DMS114 treated with DMSO at 0.1 percent for 48 hours (cell line): ENCODE measurements at regions not wholly inside any gene's neighbourhood (a gene's known extent, or its start where the extent isn't known, plus 50 kb on each side); places are given as distances from the start of the nearest gene placed in this dataset.
"Not testable (repeated sequence)": the region's sequence is repeated elsewhere in the genome, so short reads cannot be mapped to it uniquely, and the experiment has no call there.

Experiments used
- DNase-seq: peaks from one replicate; lab custom pipeline; 2025; ENCODE audit not compliant: unreplicated experiment; lab: John Stamatoyannopoulos, UW

- DNase-seq, result no peak
Measured at GRCh38 chr14:49033131-49033530, 553.0 kb downstream of the RPS29 start.

GRCh38 chr14:49031710-49032109, 554.5 kb downstream of the RPS29 start:
- DNase-seq, result not testable (repeated sequence)

- no peak for DNase-seq
Measured at GRCh38 chr14:49019467-49020115, 566.6 kb downstream of the RPS29 start.

GRCh38 chr14:49017447-49017846, 568.7 kb downstream of the RPS29 start:
- DNase-seq, result no peak

- DNase-seq, result no peak
Measured at GRCh38 chr14:49016381-49016780, 569.8 kb downstream of the RPS29 start.

GRCh38 chr14:49014476-49014875, 571.7 kb downstream of the RPS29 start:
- DNase-seq, result no peak

GRCh38 chr14:49008363-49008762, 577.8 kb downstream of the RPS29 start:
- DNase-seq, result no peak

GRCh38 chr14:48991141-48991540, 595.0 kb downstream of the RPS29 start:
- no peak for DNase-seq

GRCh38 chr14:48983351-48983888, 602.8 kb downstream of the RPS29 start:
- no peak for DNase-seq

GRCh38 chr14:48974994-48975393, 611.2 kb downstream of the RPS29 start:
- DNase-seq, result no peak

GRCh38 chr14:48973151-48973550, 613.0 kb downstream of the RPS29 start:
- DNase-seq, result no peak

- no peak for DNase-seq
Measured at GRCh38 chr14:48970943-48971342, 615.2 kb downstream of the RPS29 start.

GRCh38 chr14:48967419-48967818, 618.8 kb downstream of the RPS29 start:
- no peak for DNase-seq

- no peak for DNase-seq
Measured at GRCh38 chr14:48963231-48963790, 622.9 kb downstream of the RPS29 start.

- DNase-seq, result no peak
Measured at GRCh38 chr14:48957486-48957885, 628.7 kb downstream of the RPS29 start.

- no peak for DNase-seq
Measured at GRCh38 chr14:48955857-48956256, 630.3 kb downstream of the RPS29 start.

- no peak for DNase-seq
Measured at GRCh38 chr14:48954446-48954845, 631.7 kb downstream of the RPS29 start.

GRCh38 chr14:48944809-48945208, 641.4 kb downstream of the RPS29 start:
- no peak for DNase-seq

- no peak for DNase-seq
Measured at GRCh38 chr14:48943913-48944312, 642.3 kb downstream of the RPS29 start.

- DNase-seq, result no peak
Measured at GRCh38 chr14:48937541-48938195, 648.5 kb downstream of the RPS29 start.

GRCh38 chr14:48936849-48937248, 649.3 kb downstream of the RPS29 start:
- no peak for DNase-seq

GRCh38 chr14:48936362-48936761, 649.8 kb downstream of the RPS29 start:
- DNase-seq, result no peak
